ENCODE measurements at regions not wholly inside any gene's neighbourhood (a gene's known extent, or its start where the extent isn't known, plus 50 kb on each side); places are given as distances from the start of the nearest gene placed in this dataset.

DNA sequence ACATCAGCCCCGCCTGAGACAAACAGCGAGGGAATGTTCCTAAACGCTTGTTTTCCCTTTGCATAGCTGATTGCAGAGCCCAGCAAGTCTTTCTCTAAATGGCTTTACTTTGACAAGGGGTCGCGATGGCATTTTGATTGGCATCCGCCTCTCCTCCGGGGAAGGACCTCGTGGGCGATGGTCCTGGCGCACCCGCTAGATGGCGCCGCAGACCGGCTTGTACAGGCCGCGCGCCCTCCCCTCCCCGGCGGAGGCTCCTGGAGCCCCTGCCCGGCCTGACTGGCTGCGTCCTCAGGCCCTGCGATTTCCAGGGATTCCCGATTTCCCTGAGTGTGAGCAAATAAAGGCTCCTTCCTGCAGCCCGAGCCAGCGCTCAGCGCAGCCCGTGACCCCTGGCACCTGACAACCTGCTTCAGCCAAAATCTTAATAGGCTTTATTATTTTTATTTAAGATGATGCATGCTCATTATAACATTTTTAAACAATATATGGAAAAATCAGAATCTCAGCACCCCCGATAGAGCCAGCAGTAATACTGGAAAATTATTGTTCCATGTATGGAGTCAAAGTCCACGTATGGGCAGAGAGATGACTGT lies 468.3 kb downstream of the AACS start:
- peak; percentile 32 for DNase-seq (ENCODE audit: extremely low read depth, insufficient read length)

GRCh38 chr12:125538401-125539199 lies 473.4 kb downstream of the AACS start:
- no peaks in the 10 kb centered on the region for H3K27me3 ChIP-seq (replicated peaks; ENCODE audit: control insufficient read depth, insufficient read depth, low read length)
- H3K4me3 ChIP-seq (replicated peaks; ENCODE audit: low read depth, low read length), result no peak overlapping the region
- DNase-seq (ENCODE audit: extremely low read depth, insufficient read length), result no peak
- no peaks in the 10 kb centered on the region for H3K36me3 ChIP-seq (ENCODE audit: control insufficient read depth, insufficient read depth, low read length)
- no peak for TF ChIP-seq CTCF (IDR thresholded peaks at IDR 0.05; ENCODE audit: insufficient read depth, low read length, poor library complexity, severe bottlenecking)

More for the DNA sequence above, 468.3 kb downstream of the AACS start:
- Histone ChIP-seq H3K4me3 (replicated peaks; ENCODE audit: low read depth, low read length) (no peak overlapping the region), H3K27me3 (replicated peaks; ENCODE audit: control insufficient read depth, insufficient read depth, low read length) (no peaks in the 10 kb centered on the region; the same call in 1 of the 2 replicates), H3K36me3 (ENCODE audit: control insufficient read depth, insufficient read depth, low read length) (no peaks in the 10 kb centered on the region)
- TF ChIP-seq CTCF (IDR thresholded peaks at IDR 0.05; ENCODE audit: insufficient read depth, low read length, poor library complexity, severe bottlenecking), result peak; percentile 97

DNA sequence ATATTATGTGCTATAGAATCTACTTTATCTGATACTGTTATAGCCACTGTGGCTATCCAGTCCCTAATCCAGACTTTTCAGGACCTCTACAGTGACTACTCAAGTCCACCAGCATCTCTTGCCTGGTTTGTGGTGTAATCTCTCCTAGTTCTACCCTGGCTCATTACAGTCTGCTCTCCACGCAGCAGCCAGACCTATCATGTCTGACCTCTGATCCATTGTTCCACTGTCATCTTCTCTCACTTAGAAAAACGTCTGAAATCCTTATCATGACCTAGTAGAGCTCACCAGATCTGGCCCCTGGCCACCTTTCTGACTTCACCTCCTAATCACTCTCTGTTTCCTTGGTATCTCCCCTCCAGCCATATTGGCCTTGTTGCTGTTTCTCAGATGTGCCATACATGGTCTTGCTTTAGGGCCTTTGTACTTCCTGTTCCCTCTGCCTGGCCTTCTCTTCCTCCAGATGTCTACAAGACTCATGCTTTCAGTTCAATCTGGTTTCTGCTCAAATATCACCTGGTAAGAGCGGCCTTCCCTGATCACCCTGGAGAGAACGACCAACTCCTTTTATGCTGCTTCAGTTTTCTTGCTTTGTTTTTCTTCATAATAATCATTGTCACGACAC lies 475.5 kb downstream of the AACS start:
- no peaks in the 10 kb centered on the region for H3K36me3 ChIP-seq (ENCODE audit: control insufficient read depth, insufficient read depth, low read length)
- TF ChIP-seq CTCF (IDR thresholded peaks at IDR 0.05; ENCODE audit: insufficient read depth, low read length, poor library complexity, severe bottlenecking), result no peak
- no peak overlapping the region for H3K4me3 ChIP-seq (replicated peaks; ENCODE audit: low read depth, low read length)
- H3K27me3 ChIP-seq (replicated peaks; ENCODE audit: control insufficient read depth, insufficient read depth, low read length), result no peaks in the 10 kb centered on the region
- DNase-seq (ENCODE audit: extremely low read depth, insufficient read length), result no peak

- TF ChIP-seq CTCF (IDR thresholded peaks at IDR 0.05; ENCODE audit: insufficient read depth, low read length, poor library complexity, severe bottlenecking), result no peak
- H3K27me3 ChIP-seq (replicated peaks; ENCODE audit: control insufficient read depth, insufficient read depth, low read length), result no peaks in the 10 kb centered on the region; the same call in 1 of the 2 replicates
- no peaks in the 10 kb centered on the region for H3K36me3 ChIP-seq (ENCODE audit: control insufficient read depth, insufficient read depth, low read length)
- DNase-seq (ENCODE audit: extremely low read depth, insufficient read length), result no peak
- no peak overlapping the region for H3K4me3 ChIP-seq (replicated peaks; ENCODE audit: low read depth, low read length)
Measured at GRCh38 chr12:125544960-125545359, 479.7 kb downstream of the AACS start.

DNA sequence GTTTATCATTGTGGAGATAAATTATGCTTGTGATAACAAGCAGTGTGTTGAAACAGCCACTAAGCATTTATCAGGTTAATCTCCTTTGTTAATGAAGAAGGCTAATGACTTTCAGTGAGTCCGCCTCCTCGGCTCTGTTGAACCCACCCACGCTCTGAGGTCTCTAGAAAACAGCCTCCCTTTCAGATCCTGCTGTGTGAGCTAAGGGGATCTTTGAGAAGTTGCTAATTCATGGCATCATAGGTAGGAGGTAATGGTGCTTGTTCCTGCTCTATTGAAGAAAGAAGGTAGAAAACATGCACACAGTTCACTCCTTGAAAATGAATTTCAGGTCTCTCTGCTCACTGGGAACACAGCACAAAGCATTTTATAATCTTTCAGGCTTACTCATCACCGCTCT lies 483.9 kb downstream of the AACS start:
- no peak for TF ChIP-seq CTCF (IDR thresholded peaks at IDR 0.05; ENCODE audit: insufficient read depth, low read length, poor library complexity, severe bottlenecking)
- H3K4me3 ChIP-seq (replicated peaks; ENCODE audit: low read depth, low read length), result no peak overlapping the region
- no peak for DNase-seq (ENCODE audit: extremely low read depth, insufficient read length)
- H3K27me3 ChIP-seq (replicated peaks; ENCODE audit: control insufficient read depth, insufficient read depth, low read length), result no peaks in the 10 kb centered on the region; the same call in 1 of the 2 replicates
- H3K36me3 ChIP-seq (ENCODE audit: control insufficient read depth, insufficient read depth, low read length), result no peaks in the 10 kb centered on the region

Measured in GM06990 (cell line).